KBM-7 (cell line): ENCODE measurements at regions not wholly inside any gene's neighbourhood (a gene's known extent, or its start where the extent isn't known, plus 50 kb on each side); places are given as distances from the start of the nearest gene placed in this dataset.
"Not testable (repeated sequence)": the region's sequence is repeated elsewhere in the genome, so short reads cannot be mapped to it uniquely, and the experiment has no call there.

Experiments
- DNase-seq: peaks from one replicate; pipeline ENCODE4 v3.0.0-alpha.2; 2015
- in situ Hi-C: fragments of 300-500 bp; cut with MboI; formaldehyde crosslinking; loops from 2 replicates; pipeline ENCODE4 v1.14.3; 2020; ENCODE audit warnings: low sequenced_read_pairs, low pct_unique_long_range_greater_than_20kb, mixed read lengths

- in situ Hi-C loops: no loop called here
- DNase-seq: no peak
Observed at GRCh38 chr4:60443796-60444195, 756.3 kb upstream of the ADGRL3 start.

DNA sequence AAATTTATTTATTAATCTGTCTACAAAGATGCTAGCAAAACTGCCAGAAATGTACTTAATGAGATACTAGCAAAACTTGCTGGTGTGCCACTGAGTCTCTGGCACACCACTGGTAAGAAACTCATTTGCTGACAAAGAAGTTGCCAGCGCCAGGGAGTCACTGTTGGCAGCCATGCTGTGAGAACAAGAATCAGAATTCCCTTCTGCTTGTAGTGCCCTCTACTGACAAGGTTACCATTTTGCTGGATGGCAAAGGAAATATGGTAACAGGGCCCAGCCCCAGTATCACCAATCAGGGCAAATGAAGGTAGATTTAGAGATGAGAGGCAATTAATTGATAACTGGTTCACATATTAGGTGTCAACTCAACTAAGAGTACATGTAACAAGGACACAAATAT lies 750.1 kb upstream of the ADGRL3 start:
- in situ Hi-C loops: no loop called here
- peak; percentile 5 for DNase-seq

- no peak for DNase-seq
Observed at GRCh38 chr4:60452266-60452665, 747.9 kb upstream of the ADGRL3 start.

DNA sequence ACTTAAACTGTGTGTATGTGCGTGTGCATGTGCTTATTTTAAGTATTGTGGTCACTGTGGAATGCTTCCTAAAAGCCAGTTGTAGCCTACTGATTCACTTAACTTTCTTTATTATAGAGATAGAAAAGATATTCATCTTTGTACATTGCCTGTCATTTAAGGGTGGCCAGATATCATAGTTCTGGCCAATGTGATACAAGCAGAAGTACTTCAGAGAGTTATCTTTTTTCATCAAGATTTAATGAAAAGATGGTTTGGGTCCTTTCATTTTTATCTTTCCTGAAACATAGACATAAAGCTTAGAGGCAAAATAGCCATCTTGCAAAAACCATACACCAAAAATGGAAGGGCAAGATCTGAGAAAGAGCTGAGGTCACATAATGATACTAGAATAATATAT lies 744.7 kb upstream of the ADGRL3 start:
- in situ Hi-C loops: no loop called here

More at GRCh38 chr4:60452266-60452665, 747.9 kb upstream of the ADGRL3 start:
- in situ Hi-C loops: no loop called here

DNA sequence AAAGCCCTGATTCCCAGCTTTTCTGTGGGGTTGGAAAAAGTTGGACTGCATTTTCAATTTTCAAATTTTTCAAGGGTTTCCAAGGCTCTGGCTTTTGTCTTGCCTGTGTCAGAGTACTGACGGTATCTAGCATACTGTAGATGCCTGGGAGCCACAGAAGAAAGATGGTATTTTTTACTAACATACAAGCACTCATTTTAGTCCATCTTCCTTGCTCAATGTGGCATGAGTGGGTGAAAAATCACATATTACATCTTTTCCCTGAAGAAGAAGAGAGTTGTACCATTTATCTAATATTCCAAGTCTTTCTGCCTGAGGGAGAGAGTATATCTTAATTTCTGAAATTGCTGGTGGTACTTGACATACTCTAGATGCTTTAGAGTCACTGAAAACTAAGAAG lies 738.6 kb upstream of the ADGRL3 start:
- in situ Hi-C loops: no loop called here

More for the DNA sequence above, 744.7 kb upstream of the ADGRL3 start:
- DNase-seq: no peak

GRCh38 chr4:60463857-60464502 lies 736.1 kb upstream of the ADGRL3 start:
- peak; percentile 20 for DNase-seq
- in situ Hi-C loops: no loop called here

More for the DNA sequence above, 738.6 kb upstream of the ADGRL3 start:
- DNase-seq: no peak

GRCh38 chr4:60482921-60483351 lies 717.2 kb upstream of the ADGRL3 start:
- DNase-seq: no peak
- in situ Hi-C loops: no loop called here

DNA sequence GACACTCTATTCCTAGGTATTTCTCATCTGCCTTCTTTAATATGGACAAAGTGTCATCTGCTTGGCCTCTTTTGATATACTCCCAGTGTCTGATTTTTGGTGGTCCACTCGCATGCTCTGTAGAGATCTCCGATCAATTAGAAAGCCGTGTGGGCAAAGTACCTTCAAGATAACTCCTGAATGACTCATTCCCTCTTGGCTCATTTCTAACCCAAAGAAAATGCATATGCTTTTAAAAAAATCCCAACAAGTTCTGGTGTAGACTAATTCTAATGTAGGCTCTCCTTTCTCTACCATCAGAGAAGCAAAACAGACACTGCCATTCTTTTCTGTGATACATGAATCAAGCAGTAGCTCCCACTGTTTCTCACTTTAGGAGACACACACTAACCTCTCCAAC lies 714.9 kb upstream of the ADGRL3 start:
- in situ Hi-C loops: no loop called here
- DNase-seq: no peak

DNA sequence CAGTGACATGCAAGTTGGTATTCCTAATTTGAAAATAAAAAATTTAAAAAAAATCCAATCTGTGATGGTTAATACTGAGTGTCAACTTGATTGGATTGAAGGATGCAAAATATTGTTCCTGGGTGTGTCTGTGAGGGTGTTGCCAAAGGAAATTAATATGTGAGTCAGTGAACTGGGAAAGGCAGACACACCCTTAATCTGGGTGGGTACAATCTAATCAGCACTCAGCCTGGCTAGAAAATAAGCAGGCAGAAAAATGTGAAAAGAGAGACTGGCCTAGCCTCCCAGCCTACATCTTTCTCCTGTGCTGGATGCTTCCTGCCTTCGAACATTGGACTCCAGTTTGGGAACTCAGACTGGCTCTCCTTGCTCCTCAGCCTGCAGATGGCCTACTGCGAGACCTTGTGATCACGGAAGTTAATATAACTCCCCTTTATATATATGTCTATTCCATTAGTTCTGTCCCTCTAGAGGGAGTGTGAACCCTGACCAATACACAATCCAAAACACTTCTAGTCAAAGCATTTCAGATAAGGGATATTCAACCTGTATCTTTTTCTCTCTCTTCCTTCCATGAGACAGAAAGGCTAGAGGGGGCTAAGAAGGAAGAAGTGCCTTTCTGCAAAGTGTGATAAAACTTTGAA lies 712.9 kb upstream of the ADGRL3 start:
- DNase-seq, in situ Hi-C loops: not testable (repeated sequence)

- in situ Hi-C loops: no loop called here
Observed at GRCh38 chr4:60500810-60501209, 699.3 kb upstream of the ADGRL3 start.

DNA sequence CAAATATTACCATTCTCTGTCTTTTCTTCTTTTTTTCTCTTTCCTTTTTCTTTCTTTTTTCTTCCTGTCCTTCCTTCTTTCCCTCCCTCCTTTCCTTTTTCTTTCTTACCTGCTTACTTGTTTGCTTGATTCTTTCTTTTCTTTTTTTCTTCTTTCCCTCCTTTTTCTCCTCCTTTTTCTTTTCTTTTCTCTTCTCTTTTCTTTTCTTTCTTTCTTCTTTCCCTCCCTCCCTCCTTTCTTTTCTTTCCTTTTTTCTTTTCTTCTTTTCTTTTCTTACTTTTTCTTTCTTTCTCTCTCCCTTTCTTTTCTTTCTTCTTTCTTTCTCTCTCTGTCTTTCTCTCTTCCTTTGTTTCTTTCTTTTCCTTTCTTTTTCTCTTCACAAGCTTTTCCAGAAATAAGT lies 697.4 kb upstream of the ADGRL3 start:
- in situ Hi-C loops: no loop called here
- no peak for DNase-seq

More at GRCh38 chr4:60500810-60501209, 699.3 kb upstream of the ADGRL3 start:
- no peak for DNase-seq

GRCh38 chr4:60506061-60506460 lies 694.1 kb upstream of the ADGRL3 start:
- DNase-seq: no peak
- in situ Hi-C loops: no loop called here

- DNase-seq: no peak
- in situ Hi-C loops: no loop called here
Observed at GRCh38 chr4:60522265-60522664, 677.9 kb upstream of the ADGRL3 start.

DNA sequence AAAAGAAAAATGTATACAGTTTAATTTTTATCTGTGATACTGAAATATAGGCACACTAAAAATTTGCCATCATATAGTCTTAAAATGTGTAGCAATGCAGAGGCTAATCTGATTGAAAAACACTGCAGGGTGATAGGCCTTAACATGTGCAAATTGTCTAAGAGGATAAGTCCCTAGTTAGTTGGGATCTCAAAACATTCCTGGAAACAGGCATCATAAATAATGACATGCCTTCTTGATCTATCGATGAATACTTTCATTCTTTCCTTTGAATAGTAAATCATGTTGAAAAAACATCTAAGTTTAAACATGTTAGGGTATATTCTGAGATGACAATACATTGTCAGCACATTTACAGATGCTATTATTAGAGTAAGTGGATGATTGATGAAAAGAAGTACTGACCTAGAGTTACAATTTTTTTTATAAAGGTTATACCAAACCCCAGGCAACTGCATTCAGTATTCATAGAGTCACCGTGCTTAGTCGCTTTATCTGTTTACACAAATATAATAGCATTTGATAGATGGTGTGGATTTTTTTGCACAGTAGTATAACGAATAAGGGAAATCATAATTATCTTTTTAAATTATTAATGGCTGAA lies 668.2 kb upstream of the ADGRL3 start:
- DNase-seq: no peak
- in situ Hi-C loops: no loop called here

GRCh38 chr4:60544981-60545380 lies 655.1 kb upstream of the ADGRL3 start:
- DNase-seq: no peak
- in situ Hi-C loops: no loop called here

GRCh38 chr4:60562334-60562733 lies 637.8 kb upstream of the ADGRL3 start:
- DNase-seq: peak; percentile 9
- in situ Hi-C loops: no loop called here

- DNase-seq: no peak
- in situ Hi-C loops: no loop called here
Observed at GRCh38 chr4:60565558-60565957, 634.6 kb upstream of the ADGRL3 start.

- DNase-seq: no peak
- in situ Hi-C loops: no loop called here
Observed at GRCh38 chr4:60575336-60575735, 624.8 kb upstream of the ADGRL3 start.

DNA sequence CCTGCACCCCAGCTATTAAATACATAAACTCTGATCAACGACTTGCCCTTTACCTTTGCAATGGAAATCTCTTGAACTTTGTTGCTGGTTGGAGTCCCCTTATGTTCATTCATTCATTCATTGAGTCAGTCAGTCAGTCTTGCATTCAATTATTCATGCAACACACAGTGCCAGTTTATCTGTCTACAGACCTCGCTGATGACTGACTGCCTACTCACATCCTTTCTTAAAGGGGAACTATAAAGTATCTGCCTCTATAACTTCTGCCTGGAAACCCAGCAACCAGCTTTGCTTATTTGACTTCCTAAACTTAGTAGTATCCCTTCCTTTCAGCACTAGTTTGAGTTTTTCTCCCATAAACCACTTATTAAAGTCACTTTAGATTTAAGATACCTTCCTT lies 620.8 kb upstream of the ADGRL3 start:
- no peak for DNase-seq
- in situ Hi-C loops: no loop called here

GRCh38 chr4:60581919-60582536 lies 618.1 kb upstream of the ADGRL3 start:
- no peak for DNase-seq

More at GRCh38 chr4:60581919-60582536, 618.1 kb upstream of the ADGRL3 start:
- in situ Hi-C loops: no loop called here
